Calu3 (cell line): ENCODE measurements at regions not wholly inside any gene's neighbourhood (a gene's known extent, or its start where the extent isn't known, plus 50 kb on each side); places are given as distances from the start of the nearest gene placed in this dataset.

Experiments
- BruUV-seq: library from RNA; stranded (reverse); fragments of 400-500 nt; replicated peaks from 2 replicates; lab custom pipeline; 2021; lab: Mats Ljungman, UMichigan
- CTCF ChIA-PET: fragments of 300-600 bp; sonication (Branson Sonifier 250); formaldehyde crosslinking; loops from one replicate; lab custom pipeline; 2022; ENCODE audit warnings: antibody characterized with exemption; lab: Charles Lee
- DNase-seq: peaks from one replicate; pipeline ENCODE4 v3.0.0; 2022
- H3K27ac Mint-ChIP-seq: one replicate; pipeline ENCODE4 v1.8.0; 2022; ENCODE audit warnings: mixed read lengths; ENCODE audit not compliant: unreplicated experiment
- H3K27me3 Mint-ChIP-seq: one replicate; pipeline ENCODE4 v1.8.0; 2022; ENCODE audit warnings: mixed read lengths; ENCODE audit not compliant: unreplicated experiment
- H3K36me3 Mint-ChIP-seq: one replicate; pipeline ENCODE4 v1.8.0; 2022; ENCODE audit warnings: mild to moderate bottlenecking, moderate library complexity, mixed read lengths; ENCODE audit not compliant: insufficient read depth, unreplicated experiment
- H3K4me1 Mint-ChIP-seq: one replicate; pipeline ENCODE4 v1.8.0; 2022; ENCODE audit warnings: mild to moderate bottlenecking, low read depth, mixed read lengths; ENCODE audit not compliant: unreplicated experiment
- H3K4me3 Mint-ChIP-seq: one replicate; pipeline ENCODE4 v1.8.0; 2022; ENCODE audit warnings: mild to moderate bottlenecking, low read depth, moderate library complexity, mixed read lengths; ENCODE audit not compliant: unreplicated experiment
- H3K9me3 Mint-ChIP-seq: one replicate; pipeline ENCODE4 v1.8.0; 2022; ENCODE audit warnings: low read depth, mixed read lengths; ENCODE audit not compliant: unreplicated experiment
- CTCF ChIP-seq: fragments of 200-600 bp; IDR thresholded peaks from one replicate; pipeline ENCODE4 v1.8.0; 2022; ENCODE audit warnings: antibody characterized with exemption; ENCODE audit not compliant: unreplicated experiment
- intact Hi-C: fragments of 100-400 bp; cut with micrococcal nuclease; formaldehyde crosslinking; loops from one replicate; pipeline ENCODE4 v1.10.0; 2022; ENCODE audit not compliant: unreplicated experiment

DNA sequence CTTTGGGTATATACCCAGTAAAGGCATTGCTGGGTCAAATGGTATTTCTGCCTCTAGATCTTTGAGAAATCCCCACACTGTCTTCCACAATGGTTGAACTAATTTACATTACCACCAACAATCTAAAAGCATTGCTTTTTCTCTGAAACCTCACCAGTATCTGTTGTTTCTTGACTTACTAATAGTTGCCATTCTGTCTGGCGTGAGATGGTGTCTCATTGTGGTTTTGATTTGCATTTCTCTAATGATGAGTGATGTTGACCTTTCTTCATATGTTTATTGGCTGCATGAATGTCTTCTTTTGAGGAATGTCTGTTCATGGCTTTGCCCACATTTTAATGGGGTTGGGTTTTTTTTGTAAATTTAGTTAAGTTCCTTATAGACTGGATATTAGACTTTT, 382.6 kb upstream of the ZNF804A start:
- H3K27ac Mint-ChIP-seq: no peak overlapping the region
- DNase-seq: no peak
- no peaks in the 10 kb centered on the region for H3K4me1 Mint-ChIP-seq
- CTCF ChIA-PET: no interaction called here
- no peak for TF ChIP-seq CTCF
- no peak overlapping the region for H3K4me3 Mint-ChIP-seq
- no peaks in the 10 kb centered on the region for H3K36me3 Mint-ChIP-seq
- H3K27me3 Mint-ChIP-seq: no peaks in the 10 kb centered on the region
- no TSS peak for BruUV-seq
- intact Hi-C loops: no loop called here
- peaks cover 8% of the 10 kb centered on the region for H3K9me3 Mint-ChIP-seq

- peaks cover 3% of the 10 kb centered on the region for H3K9me3 Mint-ChIP-seq
- H3K27ac Mint-ChIP-seq: no peak overlapping the region
- no peaks in the 10 kb centered on the region for H3K36me3 Mint-ChIP-seq
- no peaks in the 10 kb centered on the region for H3K4me1 Mint-ChIP-seq
- H3K27me3 Mint-ChIP-seq: no peaks in the 10 kb centered on the region
- no peak for TF ChIP-seq CTCF
- no TSS peak for BruUV-seq
- intact Hi-C loops: no loop called here
- CTCF ChIA-PET: no interaction called here
- no peak for DNase-seq
- no peak overlapping the region for H3K4me3 Mint-ChIP-seq
These were observed 341.7 kb upstream of the ZNF804A start for GRCh38 chr2:184256611-184257010.

DNA sequence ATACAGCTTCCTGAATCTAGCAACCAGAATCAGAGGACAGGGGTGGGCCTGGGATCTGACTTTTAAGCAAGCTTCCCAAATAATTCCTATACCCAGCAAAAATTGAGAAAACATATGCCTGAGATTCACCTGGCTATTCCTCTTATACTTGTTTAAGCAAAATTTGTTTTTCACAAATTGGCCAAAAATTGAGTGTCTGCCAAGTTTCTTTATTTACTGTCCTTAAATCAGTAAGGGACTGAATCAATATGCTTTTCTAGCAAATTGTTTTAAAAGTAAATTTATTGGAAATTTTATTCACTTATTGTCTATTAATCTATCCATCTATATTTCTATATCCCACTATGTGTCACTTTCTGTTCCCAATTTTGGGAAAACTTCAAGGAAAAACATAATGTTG, 337.0 kb upstream of the ZNF804A start:
- Mint-ChIP-seq H3K27me3 (no peaks in the 10 kb centered on the region), H3K4me3 (no peak overlapping the region), H3K36me3 (no peaks in the 10 kb centered on the region), H3K9me3 (no peaks in the 10 kb centered on the region), H3K27ac (no peak overlapping the region), H3K4me1 (no peaks in the 10 kb centered on the region)
- DNase-seq: no peak
- CTCF ChIA-PET: no interaction called here
- intact Hi-C loops: no loop called here
- no TSS peak for BruUV-seq
- TF ChIP-seq CTCF: no peak

GRCh38 chr2:184261818-184262217, 336.5 kb upstream of the ZNF804A start:
- no peak for DNase-seq
- H3K4me1 Mint-ChIP-seq: no peaks in the 10 kb centered on the region
- H3K27me3 Mint-ChIP-seq: no peaks in the 10 kb centered on the region
- no peak for TF ChIP-seq CTCF
- intact Hi-C loops: no loop called here
- H3K4me3 Mint-ChIP-seq: no peak overlapping the region
- BruUV-seq: no TSS peak
- no peak overlapping the region for H3K27ac Mint-ChIP-seq
- H3K36me3 Mint-ChIP-seq: no peaks in the 10 kb centered on the region
- CTCF ChIA-PET: no interaction called here
- no peaks in the 10 kb centered on the region for H3K9me3 Mint-ChIP-seq
